Fibroblast of mammary gland (primary cell): ENCODE measurements at regions not wholly inside any gene's neighbourhood (a gene's known extent, or its start where the extent isn't known, plus 50 kb on each side); places are given as distances from the start of the nearest gene placed in this dataset.

Experiments
- DNase-seq: peaks from one replicate; pipeline ENCODE4 v3.0.0-alpha.2; 2010; ENCODE audit warnings: low read depth
- H3K4me3 ChIP-seq: 2 replicates; pipeline ENCODE4 v1.5.1; 2011; ENCODE audit warnings: low read depth, mild to moderate bottlenecking, low read length, moderate library complexity; ENCODE audit not compliant: control insufficient read depth
- CTCF ChIP-seq: conservative IDR thresholded peaks from 2 replicates; pipeline ENCODE4 v1.5.1; 2011; ENCODE audit warnings: low read depth, low read length, inconsistent platforms; ENCODE audit not compliant: control insufficient read depth, insufficient read depth

- no peak for TF ChIP-seq CTCF
- H3K4me3 ChIP-seq: no peak overlapping the region
- DNase-seq: no peak
These were observed 65.9 kb upstream of the HTR4 start for GRCh38 chr5:148720257-148720656.

- no peak overlapping the region for H3K4me3 ChIP-seq
- DNase-seq: no peak
- no peak for TF ChIP-seq CTCF
These were observed 68.8 kb upstream of the HTR4 start for GRCh38 chr5:148723143-148723542.

GRCh38 chr5:148725675-148726074, 71.3 kb upstream of the HTR4 start:
- no peak for TF ChIP-seq CTCF
- no peak overlapping the region for H3K4me3 ChIP-seq
- DNase-seq: no peak

- no peak for TF ChIP-seq CTCF
- no peak for DNase-seq
- H3K4me3 ChIP-seq: no peak overlapping the region
These were observed 74.9 kb upstream of the HTR4 start for GRCh38 chr5:148729182-148729581.

GRCh38 chr5:148730270-148730669, 75.9 kb upstream of the HTR4 start:
- no peak overlapping the region for H3K4me3 ChIP-seq
- peak; percentile 71 for DNase-seq
- no peak for TF ChIP-seq CTCF

GRCh38 chr5:148730942-148731898, 76.9 kb upstream of the HTR4 start:
- H3K4me3 ChIP-seq: no peak overlapping the region
- peak; percentile 88 for DNase-seq
- TF ChIP-seq CTCF: peak; percentile 95
